ENCODE measurements at regions not wholly inside any gene's neighbourhood (a gene's known extent, or its start where the extent isn't known, plus 50 kb on each side); places are given as distances from the start of the nearest gene placed in this dataset.

GRCh38 chr7:41167836-41168235 is 535.1 kb downstream of the INHBA start:
- TF ChIP-seq FOSL1 (IDR thresholded peaks at IDR 0.05; ENCODE audit: insufficient read depth, low read depth, low read length) (no peak), POLR2A (IDR thresholded peaks at IDR 0.05; ENCODE audit: control extremely low read depth in 1 of 2, low read depth in 2 of 2, low read length in 2 of 2) (no peak), GTF2F1 (IDR thresholded peaks at IDR 0.05; ENCODE audit: borderline replicate concordance, low read depth, low read length) (no peak), RFX5 (IDR thresholded peaks at IDR 0.05; ENCODE audit: borderline replicate concordance, low read depth, low read length) (no peak)
